ENCODE measurements at regions not wholly inside any gene's neighbourhood (a gene's known extent, or its start where the extent isn't known, plus 50 kb on each side); places are given as distances from the start of the nearest gene placed in this dataset.

DNA sequence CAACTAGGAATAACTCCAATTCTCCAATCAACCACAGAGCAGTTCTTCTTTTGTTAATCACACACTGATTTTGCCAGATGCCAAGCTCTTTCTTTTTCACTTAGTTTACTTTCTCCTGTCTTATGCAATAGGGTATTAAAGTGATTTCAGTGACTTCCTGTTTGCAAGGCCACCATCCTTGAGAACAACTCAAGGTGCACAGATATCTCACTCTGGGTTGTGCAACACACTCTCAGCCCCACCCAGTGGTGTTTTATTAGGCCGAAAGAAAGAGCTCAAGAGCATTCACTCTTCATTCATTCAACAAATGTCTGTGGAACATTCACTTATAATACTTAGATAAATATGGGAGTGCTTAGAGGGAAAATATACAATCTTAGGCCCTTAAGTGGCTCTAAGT lies 352.5 kb downstream of the ZNF326 start:
- TF ChIP-seq, protein P1, sequence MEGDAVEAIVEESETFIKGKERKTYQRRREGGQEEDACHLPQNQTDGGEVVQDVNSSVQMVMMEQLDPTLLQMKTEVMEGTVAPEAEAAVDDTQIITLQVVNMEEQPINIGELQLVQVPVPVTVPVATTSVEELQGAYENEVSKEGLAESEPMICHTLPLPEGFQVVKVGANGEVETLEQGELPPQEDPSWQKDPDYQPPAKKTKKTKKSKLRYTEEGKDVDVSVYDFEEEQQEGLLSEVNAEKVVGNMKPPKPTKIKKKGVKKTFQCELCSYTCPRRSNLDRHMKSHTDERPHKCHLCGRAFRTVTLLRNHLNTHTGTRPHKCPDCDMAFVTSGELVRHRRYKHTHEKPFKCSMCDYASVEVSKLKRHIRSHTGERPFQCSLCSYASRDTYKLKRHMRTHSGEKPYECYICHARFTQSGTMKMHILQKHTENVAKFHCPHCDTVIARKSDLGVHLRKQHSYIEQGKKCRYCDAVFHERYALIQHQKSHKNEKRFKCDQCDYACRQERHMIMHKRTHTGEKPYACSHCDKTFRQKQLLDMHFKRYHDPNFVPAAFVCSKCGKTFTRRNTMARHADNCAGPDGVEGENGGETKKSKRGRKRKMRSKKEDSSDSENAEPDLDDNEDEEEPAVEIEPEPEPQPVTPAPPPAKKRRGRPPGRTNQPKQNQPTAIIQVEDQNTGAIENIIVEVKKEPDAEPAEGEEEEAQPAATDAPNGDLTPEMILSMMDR (IDR thresholded peaks at IDR 0.05; ENCODE audit: low read depth, low read length, missing control alignments), result no peak
- no peak overlapping the region for H3K4me3 ChIP-seq (replicated peaks; ENCODE audit: low read depth, low read length)
- DNase-seq (ENCODE audit: extremely low read depth, low read depth), result no peak

GRCh38 chr1:90346757-90347156 lies 351.8 kb downstream of the ZNF326 start:
- H3K4me3 ChIP-seq (replicated peaks; ENCODE audit: low read depth, low read length), result no peak overlapping the region
- TF ChIP-seq, protein P1 (IDR thresholded peaks at IDR 0.05; ENCODE audit: low read depth, low read length, missing control alignments), result no peak
- DNase-seq (ENCODE audit: extremely low read depth, low read depth), result no peak

DNA sequence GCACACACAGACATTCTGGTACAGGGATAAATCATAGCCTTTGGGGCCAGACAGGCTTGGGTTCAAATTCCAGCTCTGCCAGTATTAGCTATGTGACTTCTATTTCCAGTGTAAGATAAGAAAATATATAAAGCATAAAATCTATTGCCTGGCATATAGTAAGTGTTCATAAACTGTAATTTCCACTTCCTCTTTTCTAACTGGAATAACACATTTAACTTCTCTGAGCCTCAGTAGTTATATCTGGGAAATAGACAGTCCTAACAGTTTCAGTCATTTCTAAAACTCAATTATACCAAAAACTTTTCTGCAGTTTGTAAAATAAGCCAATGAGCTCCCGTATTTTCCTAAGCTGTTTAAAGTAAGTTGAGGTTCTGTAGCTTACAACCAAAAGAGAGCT lies 351.4 kb downstream of the ZNF326 start:
- H3K4me3 ChIP-seq (replicated peaks; ENCODE audit: low read depth, low read length), result no peak overlapping the region
- TF ChIP-seq, protein P1 (IDR thresholded peaks at IDR 0.05; ENCODE audit: low read depth, low read length, missing control alignments), result no peak
- DNase-seq (ENCODE audit: extremely low read depth, low read depth), result no peak

DNA sequence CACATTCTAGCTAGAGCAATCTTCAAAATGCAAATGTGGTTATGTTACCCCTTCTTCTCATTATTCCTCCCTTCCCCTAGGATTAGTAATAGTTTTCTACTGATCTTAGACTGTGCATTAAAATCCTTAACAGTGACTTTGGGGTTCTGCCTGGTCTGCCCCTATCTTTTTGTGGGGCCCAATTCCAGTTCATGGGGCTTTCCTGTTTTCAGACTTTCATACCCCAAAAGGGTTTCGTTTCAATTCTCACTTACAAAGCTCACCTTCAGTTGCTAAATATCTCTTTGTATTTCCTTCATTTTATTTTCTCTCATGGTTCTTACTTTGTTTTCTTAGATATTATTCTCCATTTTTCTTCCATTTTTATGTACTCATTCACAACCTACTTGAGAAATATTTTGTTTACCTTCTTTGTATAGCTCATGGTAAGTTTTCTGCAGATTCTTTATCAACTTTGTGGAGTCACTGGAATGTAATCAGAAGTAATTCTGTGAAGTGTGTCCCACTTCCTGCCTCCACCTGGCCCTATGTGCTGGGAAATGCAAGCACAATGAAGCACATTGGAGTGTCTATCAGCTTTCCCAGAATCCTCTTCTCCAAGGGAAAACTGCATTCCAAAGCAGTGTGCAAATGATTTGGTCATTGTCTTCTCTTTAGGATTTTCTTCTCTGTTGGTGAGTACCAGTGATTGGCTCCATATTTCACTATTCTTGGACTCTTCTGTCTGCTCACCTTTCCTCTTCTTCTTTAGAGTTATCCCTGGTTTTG lies 350.2 kb downstream of the ZNF326 start:
- H3K4me3 ChIP-seq (replicated peaks; ENCODE audit: low read depth, low read length), result no peak overlapping the region
- DNase-seq (ENCODE audit: extremely low read depth, low read depth), result no peak
- TF ChIP-seq, protein P1 (IDR thresholded peaks at IDR 0.05; ENCODE audit: low read depth, low read length, missing control alignments), result no peak

GRCh38 chr1:90341516-90341915 lies 346.6 kb downstream of the ZNF326 start:
- no peak overlapping the region for H3K4me3 ChIP-seq (replicated peaks; ENCODE audit: low read depth, low read length)
- TF ChIP-seq, protein P1 (IDR thresholded peaks at IDR 0.05; ENCODE audit: low read depth, low read length, missing control alignments), result no peak
- no peak for DNase-seq (ENCODE audit: extremely low read depth, low read depth)

DNA sequence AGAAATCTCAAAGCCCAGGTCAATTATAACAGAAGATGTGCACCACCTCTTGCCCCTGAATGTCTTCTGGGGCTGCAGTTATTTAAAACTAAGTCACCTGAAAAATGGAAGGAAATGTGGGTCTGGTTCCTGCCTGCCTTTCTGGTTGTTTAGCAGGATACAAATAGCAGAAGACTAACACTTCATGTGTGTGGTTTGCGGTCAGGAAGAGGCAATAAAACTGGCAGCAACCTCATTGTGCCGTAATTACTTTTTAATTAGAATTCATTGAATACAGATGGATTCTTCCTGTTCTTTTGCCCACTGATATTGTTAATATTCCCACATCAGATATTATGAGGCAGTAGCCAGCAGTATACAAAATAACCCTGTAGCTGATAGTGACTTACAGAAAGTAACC lies 345.7 kb downstream of the ZNF326 start:
- no peak overlapping the region for H3K4me3 ChIP-seq (replicated peaks; ENCODE audit: low read depth, low read length)
- TF ChIP-seq, protein P1 (IDR thresholded peaks at IDR 0.05; ENCODE audit: low read depth, low read length, missing control alignments), result no peak
- no peak for DNase-seq (ENCODE audit: extremely low read depth, low read depth)

DNA sequence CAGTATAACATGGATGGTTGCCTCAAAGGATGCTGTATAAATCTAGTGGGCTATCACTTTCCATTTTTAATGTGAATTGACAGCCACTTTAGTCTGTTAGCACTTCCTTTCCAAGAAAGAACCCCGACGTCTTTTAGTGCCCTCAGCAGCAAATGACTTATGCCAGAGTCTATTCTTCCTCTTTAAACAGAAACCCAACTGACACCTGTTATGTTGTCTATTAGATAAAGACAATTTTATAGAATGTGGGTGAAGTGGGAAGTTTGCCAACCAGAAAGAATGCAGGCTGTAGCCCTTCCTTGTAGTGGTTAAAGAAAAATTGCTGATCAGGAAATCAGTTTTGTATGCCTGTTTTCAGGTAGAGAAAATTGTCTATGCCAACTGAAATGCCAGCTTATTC lies 344.9 kb downstream of the ZNF326 start:
- no peak overlapping the region for H3K4me3 ChIP-seq (replicated peaks; ENCODE audit: low read depth, low read length)
- DNase-seq (ENCODE audit: extremely low read depth, low read depth), result no peak
- TF ChIP-seq, protein P1 (IDR thresholded peaks at IDR 0.05; ENCODE audit: low read depth, low read length, missing control alignments), result no peak

Measured in HFF-Myc (cell line).